ENCODE measurements at regions not wholly inside any gene's neighbourhood (a gene's known extent, or its start where the extent isn't known, plus 50 kb on each side); places are given as distances from the start of the nearest gene placed in this dataset.

- CTCF ChIA-PET, result interaction anchor here (0.6 to 1.8 kb wide), 2 partner anchors 9 to 11 kb away, joined by 3 to 5 read pairs; no protein-coding TSS in a partner anchor
- H3K9me3 ChIP-seq (ENCODE audit: control insufficient read depth, insufficient read depth, low read length), result peaks cover 6% of the 10 kb centered on the region
- no peak for TF ChIP-seq CTCF (IDR thresholded peaks at IDR 0.05; ENCODE audit: low read depth, low read length)
- no peaks in the 10 kb centered on the region for H3K27me3 ChIP-seq (ENCODE audit: control insufficient read depth, insufficient read depth, low read length)
- peak overlapping the region; percentile 60 for H3K4me3 ChIP-seq (ENCODE audit: low read depth, low read length)
- DNase-seq (ENCODE audit: low read depth, low spot score), result no peak
- no peak overlapping the region for H3K27ac ChIP-seq (ENCODE audit: low read depth, low read length)
- POLR2A ChIA-PET, result no interaction called here
Observed at GRCh38 chr3:536417-536813, 339.9 kb downstream of the CHL1 start.

- no peak overlapping the region for H3K4me3 ChIP-seq (ENCODE audit: low read depth, low read length)
- DNase-seq (ENCODE audit: low read depth, low spot score), result no peak
- ChIA-PET POLR2A (no interaction called here), CTCF (no interaction called here)
- H3K9me3 ChIP-seq (ENCODE audit: control insufficient read depth, insufficient read depth, low read length), result no peaks in the 10 kb centered on the region; the same call in 1 of the 2 replicates
- no peaks in the 10 kb centered on the region for H3K27me3 ChIP-seq (ENCODE audit: control insufficient read depth, insufficient read depth, low read length)
- no peak overlapping the region for H3K27ac ChIP-seq (ENCODE audit: low read depth, low read length)
- TF ChIP-seq CTCF (IDR thresholded peaks at IDR 0.05; ENCODE audit: low read depth, low read length), result no peak
Observed at GRCh38 chr3:541062-541801, 344.7 kb downstream of the CHL1 start.

- ChIA-PET POLR2A (no interaction called here), CTCF (no interaction called here)
- Histone ChIP-seq H3K27ac (ENCODE audit: low read depth, low read length) (no peak overlapping the region), H3K4me3 (ENCODE audit: low read depth, low read length) (no peak overlapping the region), H3K27me3 (ENCODE audit: control insufficient read depth, insufficient read depth, low read length) (no peaks in the 10 kb centered on the region), H3K9me3 (ENCODE audit: control insufficient read depth, insufficient read depth, low read length) (no peaks in the 10 kb centered on the region; the same call in 1 of the 2 replicates)
- no peak for TF ChIP-seq CTCF (IDR thresholded peaks at IDR 0.05; ENCODE audit: low read depth, low read length)
- DNase-seq (ENCODE audit: low read depth, low spot score), result no peak
Observed at GRCh38 chr3:542021-542420, 345.5 kb downstream of the CHL1 start.

- no peaks in the 10 kb centered on the region; the same call in 1 of the 2 replicates for H3K9me3 ChIP-seq (ENCODE audit: control insufficient read depth, insufficient read depth, low read length)
- DNase-seq (ENCODE audit: low read depth, low spot score), result no peak
- ChIA-PET CTCF (no interaction called here), POLR2A (no interaction called here)
- TF ChIP-seq CTCF (IDR thresholded peaks at IDR 0.05; ENCODE audit: low read depth, low read length), result no peak
- H3K27me3 ChIP-seq (ENCODE audit: control insufficient read depth, insufficient read depth, low read length), result no peaks in the 10 kb centered on the region
- no peak overlapping the region for H3K27ac ChIP-seq (ENCODE audit: low read depth, low read length)
- H3K4me3 ChIP-seq (ENCODE audit: low read depth, low read length), result no peak overlapping the region
Observed at GRCh38 chr3:549636-550035, 353.1 kb downstream of the CHL1 start.

- no peak for DNase-seq (ENCODE audit: low read depth, low spot score)
- POLR2A ChIA-PET, result no interaction called here
- Histone ChIP-seq H3K27ac (ENCODE audit: low read depth, low read length) (no peak overlapping the region), H3K9me3 (ENCODE audit: control insufficient read depth, insufficient read depth, low read length) (no peaks in the 10 kb centered on the region; the same call in 1 of the 2 replicates), H3K27me3 (ENCODE audit: control insufficient read depth, insufficient read depth, low read length) (no peaks in the 10 kb centered on the region), H3K4me3 (ENCODE audit: low read depth, low read length) (no peak overlapping the region)
- CTCF ChIA-PET, result no interaction called here
- TF ChIP-seq CTCF (IDR thresholded peaks at IDR 0.05; ENCODE audit: low read depth, low read length), result no peak
Observed at GRCh38 chr3:550471-550870, 353.9 kb downstream of the CHL1 start.
